ENCODE measurements at regions not wholly inside any gene's neighbourhood (a gene's known extent, or its start where the extent isn't known, plus 50 kb on each side); places are given as distances from the start of the nearest gene placed in this dataset.

- TF ChIP-seq HDAC2 (IDR thresholded peaks at IDR 0.05; ENCODE audit: borderline replicate concordance in 1 of 2, low read depth in 2 of 2, low read length in 2 of 2): no peak
- TF ChIP-seq CEBPB (IDR thresholded peaks at IDR 0.05; ENCODE audit: low read depth, low read length): no peak
- TF ChIP-seq KDM1A (IDR thresholded peaks at IDR 0.05; ENCODE audit: borderline replicate concordance, low read length): no peak
- TF ChIP-seq GTF2F1 (IDR thresholded peaks at IDR 0.05; ENCODE audit: borderline replicate concordance, low read depth, low read length): no peak
- no peak for TF ChIP-seq ATF2 (IDR thresholded peaks at IDR 0.05; ENCODE audit: low read length)
- no peak for TF ChIP-seq MAFK (IDR thresholded peaks at IDR 0.05; ENCODE audit: low read depth, low read length)
- TF ChIP-seq TAF1 (IDR thresholded peaks at IDR 0.05; ENCODE audit: low read depth, low read length): no peak
- no peak for TF ChIP-seq BRCA1 (IDR thresholded peaks at IDR 0.05; ENCODE audit: low read depth, low read length)
- TF ChIP-seq SIN3A (conservative IDR thresholded peaks at IDR 0.05 in 1 of 2, IDR thresholded peaks at IDR 0.05 in 1 of 2; ENCODE audit: low read depth in 1 of 2, low read length in 2 of 2): no peak
- no peak for TF ChIP-seq KDM5A (IDR thresholded peaks at IDR 0.05; ENCODE audit: low read length)
These were observed 71.4 kb downstream of the INSIG1 start (continued) for GRCh38 chr7:155368894-155369600.
